Adrenal gland (tissue), 9 donors: ENCODE measurements at regions not wholly inside any gene's neighbourhood (a gene's known extent, or its start where the extent isn't known, plus 50 kb on each side); places are given as distances from the start of the nearest gene placed in this dataset.

Experiments
- DNase-seq, 7 donors: peaks; one replicate each; pipeline ENCODE4 v3.0.0-alpha.2; 2019 to 2020
- H3K27ac ChIP-seq, 5 donors: fragments of 200-600 bp; sonication (generic) in 4 of 5; 1 replicate in 3 of 5; 2 replicates in 2 of 5; pipeline versions ENCODE4 v1.5.1 to v1.8.0; 2016 to 2020; ENCODE audit warnings: mild to moderate bottlenecking in 1 of 5
- H3K27me3 ChIP-seq: fragments of 200-600 bp; 2 replicates; pipeline ENCODE4 v1.8.0; 2021
- H3K36me3 ChIP-seq, 2 donors: fragments of 200-600 bp; replicated peaks in 1 of 2; 1 replicate in 1 of 2; 2 replicates in 1 of 2; pipeline versions ENCODE4 v1.5.1 to v1.8.0; 2018 to 2022
- H3K4me1 ChIP-seq, 2 donors: fragments of 200-600 bp; replicated peaks in 1 of 2; 1 replicate in 1 of 2; 2 replicates in 1 of 2; pipeline versions ENCODE4 v1.5.1 to v1.8.0; 2018 to 2021
- H3K4me3 ChIP-seq, 4 donors: fragments of 200-600 bp; sonication (generic) in 3 of 4; one replicate each; pipeline ENCODE4 v1.5.1; 2016 to 2018
- H3K9me3 ChIP-seq, 3 donors: fragments of 200-600 bp; sonication (generic) in 1 of 3; replicated peaks in 1 of 3; 1 replicate in 2 of 3; 2 replicates in 1 of 3; pipeline versions ENCODE4 v1.5.1 to v1.8.0; 2016 to 2021
- CTCF ChIP-seq, 6 experiments: fragments of 450-650 bp in 4 of 6; fragments of 200-600 bp in 2 of 6; sonication (generic) in 1 of 6; IDR thresholded peaks; 1 replicate in 5 of 6; 2 replicates in 1 of 6; pipeline versions ENCODE4 v1.5.1 to v1.8.0; 2016 to 2021; ENCODE audit warnings: antibody characterized with exemption in 6 of 6, mild to moderate bottlenecking in 2 of 6, moderate library complexity in 1 of 6
- POLR2A ChIP-seq, 2 donors: fragments of 450-650 bp; IDR thresholded peaks; one replicate each; pipeline ENCODE4 v1.6.1; 2017; ENCODE audit warnings: antibody characterized with exemption in 2 of 2, mild to moderate bottlenecking in 2 of 2, moderate library complexity in 1 of 2
- WGBS, 4 donors: extraction: QIAGEN DNeasy Blood & Tissue Kit in 2 of 4; methylation state at CpG; one replicate each; pipeline versions ENCODE4 v1.1.5 to v1.1.7; 2013 to 2017; 5-methylcytosine and 5-hydroxymethylcytosine counted together
- intact Hi-C, 2 donors: fragments of 100-400 bp; cut with DNase I; formaldehyde crosslinking; loops; one replicate each; pipeline versions ENCODE4 v1.14.1 to v1.15.0; 2022 to 2023
- donor health status: healthy with polysubstance abuse.
- donor health status: Bipolar disorder and iron deficiency.
- donor health status: DM: yes; HTN: yes; CAD: no.
- donor health status: DM: no; HTN: no; CAD: no.
- donor health status: DM: no; HTN: no; CAD: no.

- DNase-seq = no peak
- no peak for TF ChIP-seq POLR2A (IDR thresholded peaks at IDR 0.05)
- WGBS, 4 donors = 61 to 66% (median 64%) methylated on average over 4 of the region's 4 CpGs
- no peak overlapping the region for H3K4me3 ChIP-seq
- intact Hi-C loops = no loop called here
- H3K36me3 ChIP-seq = no peaks in the 10 kb centered on the region
- no peaks in the 10 kb centered on the region for H3K27me3 ChIP-seq
- H3K27ac ChIP-seq = no peak overlapping the region
- H3K9me3 ChIP-seq = no peaks in the 10 kb centered on the region
- no peaks in the 10 kb centered on the region for H3K4me1 ChIP-seq
Observed at GRCh38 chr2:100666996-100667395, 104.2 kb downstream of the PDCL3 start.

GRCh38 chr2:100667801-100668200, 105.0 kb downstream of the PDCL3 start:
- H3K9me3 ChIP-seq = no peaks in the 10 kb centered on the region
- intact Hi-C loops = no loop called here
- WGBS, 4 donors = 86 to 93% (median 89%) methylated on average over 7 of the region's 7 CpGs

GRCh38 chr2:100670232-100670631, 107.4 kb downstream of the PDCL3 start:
- Histone ChIP-seq H3K4me1 (no peaks in the 10 kb centered on the region), H3K36me3 (no peaks in the 10 kb centered on the region), H3K27me3 (no peaks in the 10 kb centered on the region), H3K9me3 (no peaks in the 10 kb centered on the region), H3K27ac (no peak overlapping the region), H3K4me3 (no peak overlapping the region)
- WGBS, 4 donors = 88 to 93% (median 90%) methylated on average over 4 to 5 of the region's 5 CpGs
- intact Hi-C loops = no loop called here
- DNase-seq = no peak
- TF ChIP-seq CTCF (IDR thresholded peaks at IDR 0.05) (no peak), POLR2A (IDR thresholded peaks at IDR 0.05) (no peak)

More at GRCh38 chr2:100667801-100668200, 105.0 kb downstream of the PDCL3 start:
- Histone ChIP-seq H3K27me3 (no peaks in the 10 kb centered on the region), H3K36me3 (no peaks in the 10 kb centered on the region), H3K4me3 (no peak overlapping the region), H3K4me1 (no peaks in the 10 kb centered on the region), H3K27ac (no peak overlapping the region)
- TF ChIP-seq POLR2A (IDR thresholded peaks at IDR 0.05) (no peak), CTCF (IDR thresholded peaks at IDR 0.05) (no peak)
- peak in 1 of 7 donors; percentile 23 for DNase-seq

- peak in 1 of 7 donors; percentile 28 for DNase-seq
- 88 to 97% (median 91%) methylated on average over 8 of the region's 8 CpGs for WGBS, 4 donors
Observed at GRCh38 chr2:100673115-100673514, 110.3 kb downstream of the PDCL3 start.

More at GRCh38 chr2:100673115-100673514, 110.3 kb downstream of the PDCL3 start:
- H3K9me3 ChIP-seq = no peaks in the 10 kb centered on the region
- H3K4me1 ChIP-seq = no peaks in the 10 kb centered on the region
- no peak overlapping the region for H3K4me3 ChIP-seq
- H3K36me3 ChIP-seq = no peaks in the 10 kb centered on the region
- no peak overlapping the region for H3K27ac ChIP-seq
- TF ChIP-seq POLR2A (IDR thresholded peaks at IDR 0.05) (no peak), CTCF (IDR thresholded peaks at IDR 0.05) (no peak)
- intact Hi-C loops = no loop called here
- H3K27me3 ChIP-seq = no peaks in the 10 kb centered on the region
